WTC11 (cell line): ENCODE measurements at regions not wholly inside any gene's neighbourhood (a gene's known extent, or its start where the extent isn't known, plus 50 kb on each side); places are given as distances from the start of the nearest gene placed in this dataset.

Source experiments
- ATAC-seq: fragments of 200-7000 bp; cut with Tn5 transposase; 2 replicates; pipeline ENCODE4 v1.10.0; 2021; ENCODE audit warnings: mild to moderate bottlenecking, moderate library complexity
- CTCF ChIA-PET: fragments of 300-600 bp; sonication (Branson Sonifier 250); formaldehyde crosslinking; loops from one replicate; lab custom pipeline; 2021; ENCODE audit warnings: antibody characterized with exemption; lab: Charles Lee
- POLR2A ChIA-PET: fragments of 350-600 bp; sonication (Branson Sonifier 250); formaldehyde crosslinking; loops from one replicate; lab custom pipeline; 2021; ENCODE audit warnings: antibody characterized with exemption; lab: Charles Lee
- DNase-seq: peaks from one replicate; pipeline ENCODE4 v3.0.0; 2021; ENCODE audit warnings: low spot score
- H3K27ac Mint-ChIP-seq: 2 replicates; pipeline ENCODE4 v1.8.0; 2021; ENCODE audit warnings: mixed read lengths
- H3K27me3 Mint-ChIP-seq: 2 replicates; pipeline ENCODE4 v1.8.0; 2021; ENCODE audit warnings: low read depth, mild to moderate bottlenecking, moderate library complexity, mixed read lengths
- H3K36me3 Mint-ChIP-seq: 2 replicates; pipeline ENCODE4 v1.8.0; 2021; ENCODE audit warnings: mixed read lengths
- H3K4me1 Mint-ChIP-seq: 2 replicates; pipeline ENCODE4 v1.8.0; 2022; ENCODE audit warnings: mixed read lengths
- H3K4me3 Mint-ChIP-seq: 2 replicates; pipeline ENCODE4 v1.8.0; 2021; ENCODE audit warnings: mild to moderate bottlenecking, moderate library complexity, mixed read lengths
- H3K9me3 Mint-ChIP-seq: 2 replicates; pipeline ENCODE4 v1.8.0; 2021; ENCODE audit warnings: mixed read lengths
- ATF6 ChIP-seq: sonication (generic); formaldehyde crosslinking; IDR thresholded peaks from 2 replicates; pipeline ENCODE4 v1.8.1; 2023; ENCODE audit warnings: mild to moderate bottlenecking, missing genetic modification reagents
- CREB1 ChIP-seq: sonication (generic); formaldehyde crosslinking; IDR thresholded peaks from 2 replicates; pipeline ENCODE4 v1.8.0; 2023; ENCODE audit warnings: mild to moderate bottlenecking, missing genetic modification reagents
- E2F4 ChIP-seq: sonication (generic); formaldehyde crosslinking; IDR thresholded peaks from 2 replicates; pipeline ENCODE4 v1.8.1; 2022; ENCODE audit warnings: low read depth, mild to moderate bottlenecking, moderate library complexity, missing genetic modification reagents, borderline replicate concordance
- ETV6 ChIP-seq: sonication (generic); formaldehyde crosslinking; IDR thresholded peaks from 2 replicates; pipeline ENCODE4 v1.8.1; 2022; ENCODE audit warnings: mild to moderate bottlenecking, missing genetic modification reagents
- FOXJ3 ChIP-seq: sonication (generic); formaldehyde crosslinking; IDR thresholded peaks from 2 replicates; pipeline ENCODE4 v1.9.0; 2021; ENCODE audit warnings: missing genetic modification reagents, mild to moderate bottlenecking, borderline replicate concordance
- FOXK1 ChIP-seq: sonication (generic); formaldehyde crosslinking; IDR thresholded peaks from 2 replicates; pipeline ENCODE4 v1.8.0; 2022; ENCODE audit warnings: mild to moderate bottlenecking, moderate library complexity, missing genetic modification reagents
- GTF2I ChIP-seq: fragments of 250-450 bp; sonication (Bioruptor Pico); conservative IDR thresholded peaks from 2 replicates; pipeline ENCODE4 v1.4.0; 2021; ENCODE audit warnings: mild to moderate bottlenecking
- KAT7 ChIP-seq: sonication (generic); formaldehyde crosslinking; IDR thresholded peaks from 2 replicates; pipeline ENCODE4 v1.8.1; 2023; ENCODE audit warnings: missing genetic modification reagents, mild to moderate bottlenecking, borderline replicate concordance
- NR1H2 ChIP-seq: sonication (generic); formaldehyde crosslinking; IDR thresholded peaks from 2 replicates; pipeline ENCODE4 v1.9.0; 2021; ENCODE audit warnings: mild to moderate bottlenecking, moderate library complexity, missing genetic modification reagents
- PRRX2 ChIP-seq: fragments of 250-450 bp; sonication (Bioruptor Pico); IDR thresholded peaks from 2 replicates; pipeline ENCODE4 v1.8.0; 2021; ENCODE audit warnings: mild to moderate bottlenecking
- RELA ChIP-seq: sonication (generic); formaldehyde crosslinking; IDR thresholded peaks from 2 replicates; pipeline ENCODE4 v1.8.1; 2022; ENCODE audit warnings: missing genetic modification reagents, mild to moderate bottlenecking, borderline replicate concordance
- RORB ChIP-seq: fragments of 250-450 bp; sonication (Bioruptor Pico); IDR thresholded peaks from 2 replicates; pipeline ENCODE4 v1.9.0; 2021; ENCODE audit warnings: mild to moderate bottlenecking
- SOX15 ChIP-seq: fragments of 250-450 bp; sonication (Bioruptor Pico); IDR thresholded peaks from 2 replicates; pipeline ENCODE4 v1.9.0; 2021; ENCODE audit warnings: mild to moderate bottlenecking
- SP1 ChIP-seq: sonication (generic); formaldehyde crosslinking; conservative IDR thresholded peaks from 2 replicates; pipeline ENCODE4 v1.8.1; 2022; ENCODE audit warnings: missing genetic modification reagents
- STAT6 ChIP-seq: sonication (generic); formaldehyde crosslinking; conservative IDR thresholded peaks from 2 replicates; pipeline ENCODE4 v1.8.1; 2023; ENCODE audit warnings: mild to moderate bottlenecking, low read depth, missing genetic modification reagents, moderate library complexity
- TCF7 ChIP-seq: sonication (generic); formaldehyde crosslinking; IDR thresholded peaks from 2 replicates; pipeline ENCODE4 v1.8.0; 2022; ENCODE audit warnings: mild to moderate bottlenecking, low read depth, missing genetic modification reagents, moderate library complexity
- TEAD4 ChIP-seq: sonication (generic); formaldehyde crosslinking; IDR thresholded peaks from 2 replicates; pipeline ENCODE4 v1.8.0; 2022; ENCODE audit warnings: mild to moderate bottlenecking, missing genetic modification reagents
- TP53 ChIP-seq: sonication (generic); formaldehyde crosslinking; IDR thresholded peaks from 2 replicates; pipeline ENCODE4 v1.8.1; 2023; ENCODE audit warnings: mild to moderate bottlenecking, missing genetic modification reagents
- ZMAT4 ChIP-seq: fragments of 250-450 bp; sonication (Bioruptor Pico); IDR thresholded peaks from 2 replicates; pipeline ENCODE4 v1.9.0; 2021; ENCODE audit warnings: mild to moderate bottlenecking
- ZNF219 ChIP-seq: sonication (generic); formaldehyde crosslinking; IDR thresholded peaks from 2 replicates; pipeline ENCODE4 v1.8.0; 2023; ENCODE audit warnings: missing genetic modification reagents, mild to moderate bottlenecking, borderline replicate concordance
- ZNF281 ChIP-seq: sonication (generic); formaldehyde crosslinking; IDR thresholded peaks from 2 replicates; pipeline ENCODE4 v1.8.0; 2023; ENCODE audit warnings: mild to moderate bottlenecking, missing genetic modification reagents

- TF ChIP-seq PRRX2 (no peak), GTF2I (CRISPR knock-in tag) (no peak), RELA (CRISPR knock-in tag) (no peak), TP53 (CRISPR knock-in tag) (no peak), E2F4 (no peak), ZMAT4 (CRISPR knock-in tag) (no peak), TEAD4 (CRISPR knock-in tag) (no peak), NR1H2 (CRISPR knock-in tag) (no peak), FOXK1 (CRISPR knock-in tag) (no peak), SOX15 (no peak), TCF7 (CRISPR knock-in tag) (no peak), ZNF281 (CRISPR knock-in tag) (no peak), CREB1 (CRISPR knock-in tag) (no peak)
- TF ChIP-seq, all 79 proteins: peak for 0
- Mint-ChIP-seq H3K27me3 (no peaks in the 10 kb centered on the region), H3K4me3 (no peak overlapping the region), H3K4me1 (no peaks in the 10 kb centered on the region), H3K36me3 (no peaks in the 10 kb centered on the region), H3K9me3 (no peaks in the 10 kb centered on the region), H3K27ac (no peak overlapping the region)
- ATAC-seq = no peak
- no peak for DNase-seq
- POLR2A ChIA-PET = no interaction called here
- CTCF ChIA-PET = no interaction called here
These were observed 77.4 kb downstream of the HLX start for GRCh38 chr1:220956501-220957232.

GRCh38 chr1:220957233-220957605 lies 78.0 kb downstream of the HLX start:
- ChIA-PET CTCF (no interaction called here), POLR2A (no interaction called here)
- Mint-ChIP-seq H3K27ac (no peak overlapping the region), H3K27me3 (no peaks in the 10 kb centered on the region), H3K4me1 (no peaks in the 10 kb centered on the region), H3K4me3 (no peak overlapping the region), H3K36me3 (no peaks in the 10 kb centered on the region), H3K9me3 (no peaks in the 10 kb centered on the region)
- DNase-seq = no peak
- ATAC-seq = no peak
- TF ChIP-seq SP1 = no peak
- no peak for TF ChIP-seq NR1H2 (CRISPR knock-in tag)

- Mint-ChIP-seq H3K27ac (no peak overlapping the region), H3K9me3 (no peaks in the 10 kb centered on the region), H3K27me3 (no peaks in the 10 kb centered on the region), H3K36me3 (no peaks in the 10 kb centered on the region), H3K4me3 (no peak overlapping the region), H3K4me1 (no peaks in the 10 kb centered on the region)
- POLR2A ChIA-PET = no interaction called here
- DNase-seq (no peak), ATAC-seq (no peak)
- CTCF ChIA-PET = no interaction called here
- no peak for TF ChIP-seq ATF6 (CRISPR knock-in tag)
- no peak for TF ChIP-seq STAT6 (CRISPR knock-in tag)
- TF ChIP-seq KAT7 (CRISPR knock-in tag) = no peak
- no peak for TF ChIP-seq ZNF281 (CRISPR knock-in tag)
- TF ChIP-seq ZMAT4 (CRISPR knock-in tag) = no peak
- no peak for TF ChIP-seq FOXJ3
- TF ChIP-seq RORB = no peak
- no peak for TF ChIP-seq ZNF219 (CRISPR knock-in tag)
- TF ChIP-seq ETV6 = no peak
These were observed 79.0 kb downstream of the HLX start for GRCh38 chr1:220958234-220958633.
